ENCODE measurements at regions not wholly inside any gene's neighbourhood (a gene's known extent, or its start where the extent isn't known, plus 50 kb on each side); places are given as distances from the start of the nearest gene placed in this dataset.

DNA sequence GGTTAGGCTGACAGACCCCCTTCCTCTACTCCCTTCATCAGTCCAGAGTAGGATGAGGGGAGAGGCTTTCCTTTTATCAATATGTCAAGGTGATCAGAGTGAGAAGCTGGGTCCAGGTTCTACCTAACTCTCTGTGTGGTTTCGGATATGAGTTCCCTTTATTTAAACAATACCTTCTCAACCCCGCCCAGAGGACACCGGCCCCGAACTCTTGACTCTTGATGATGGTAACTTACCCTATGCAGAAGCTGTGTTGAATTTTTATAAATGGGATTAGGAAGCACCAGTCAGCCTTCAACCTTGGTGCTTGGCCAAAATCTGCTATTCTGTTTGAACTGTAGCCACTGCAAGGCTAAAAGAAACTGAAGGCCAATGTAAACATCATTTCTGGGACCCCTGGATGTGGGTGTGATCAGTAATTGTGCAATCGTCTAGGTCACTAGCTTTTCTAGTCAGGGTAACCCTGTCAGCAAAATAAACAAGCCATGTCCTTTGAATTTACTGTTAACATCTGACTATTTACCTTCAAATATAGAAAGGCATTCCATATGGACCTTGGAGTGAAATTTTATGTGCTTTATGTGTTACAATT lies 398.3 kb downstream of the SEC16B start (continued):
- TF ChIP-seq SRSF4 (IDR thresholded peaks at IDR 0.05; ENCODE audit: low read depth, low read length, poor library complexity, severe bottlenecking) (no peak), MIXL1 (CRISPR knock-in tag; IDR thresholded peaks at IDR 0.05) (peak; percentile 82), HDAC2 (CRISPR knock-in tag; IDR thresholded peaks at IDR 0.05) (peak; percentile 94), ZBTB7B (CRISPR knock-in tag; IDR thresholded peaks at IDR 0.05) (peak; percentile 98), HMG20A (CRISPR knock-in tag; IDR thresholded peaks at IDR 0.05; ENCODE audit: borderline replicate concordance) (peak; percentile 79; the same call in 1 of the 2 replicates), LCORL (IDR thresholded peaks at IDR 0.05) (no peak), LCORL (CRISPR knock-in tag; IDR thresholded peaks at IDR 0.05) (peak; percentile 97), TCF7 (IDR thresholded peaks at IDR 0.05; ENCODE audit: low read depth) (peak; percentile 84), SMAD3 (CRISPR knock-in tag; IDR thresholded peaks at IDR 0.05) (peak; percentile 66; the same call in 1 of the 2 replicates), MEF2D (CRISPR knock-in tag; IDR thresholded peaks at IDR 0.05) (peak; percentile 94)
- TF ChIP-seq, protein P1, sequence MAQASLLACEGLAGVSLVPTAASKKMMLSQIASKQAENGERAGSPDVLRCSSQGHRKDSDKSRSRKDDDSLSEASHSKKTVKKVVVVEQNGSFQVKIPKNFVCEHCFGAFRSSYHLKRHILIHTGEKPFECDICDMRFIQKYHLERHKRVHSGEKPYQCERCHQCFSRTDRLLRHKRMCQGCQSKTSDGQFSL (CRISPR knock-in tag; IDR thresholded peaks at IDR 0.05): no peak
- TF ChIP-seq, protein P2, sequence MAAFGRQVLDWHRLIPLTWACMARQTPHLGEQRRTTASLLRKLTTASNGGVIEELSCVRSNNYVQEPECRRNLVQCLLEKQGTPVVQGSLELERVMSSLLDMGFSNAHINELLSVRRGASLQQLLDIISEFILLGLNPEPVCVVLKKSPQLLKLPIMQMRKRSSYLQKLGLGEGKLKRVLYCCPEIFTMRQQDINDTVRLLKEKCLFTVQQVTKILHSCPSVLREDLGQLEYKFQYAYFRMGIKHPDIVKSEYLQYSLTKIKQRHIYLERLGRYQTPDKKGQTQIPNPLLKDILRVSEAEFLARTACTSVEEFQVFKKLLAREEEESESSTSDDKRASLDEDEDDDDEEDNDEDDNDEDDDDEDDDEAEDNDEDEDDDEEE (CRISPR knock-in tag; IDR thresholded peaks at IDR 0.05): no peak
- TF ChIP-seq, protein P3, sequence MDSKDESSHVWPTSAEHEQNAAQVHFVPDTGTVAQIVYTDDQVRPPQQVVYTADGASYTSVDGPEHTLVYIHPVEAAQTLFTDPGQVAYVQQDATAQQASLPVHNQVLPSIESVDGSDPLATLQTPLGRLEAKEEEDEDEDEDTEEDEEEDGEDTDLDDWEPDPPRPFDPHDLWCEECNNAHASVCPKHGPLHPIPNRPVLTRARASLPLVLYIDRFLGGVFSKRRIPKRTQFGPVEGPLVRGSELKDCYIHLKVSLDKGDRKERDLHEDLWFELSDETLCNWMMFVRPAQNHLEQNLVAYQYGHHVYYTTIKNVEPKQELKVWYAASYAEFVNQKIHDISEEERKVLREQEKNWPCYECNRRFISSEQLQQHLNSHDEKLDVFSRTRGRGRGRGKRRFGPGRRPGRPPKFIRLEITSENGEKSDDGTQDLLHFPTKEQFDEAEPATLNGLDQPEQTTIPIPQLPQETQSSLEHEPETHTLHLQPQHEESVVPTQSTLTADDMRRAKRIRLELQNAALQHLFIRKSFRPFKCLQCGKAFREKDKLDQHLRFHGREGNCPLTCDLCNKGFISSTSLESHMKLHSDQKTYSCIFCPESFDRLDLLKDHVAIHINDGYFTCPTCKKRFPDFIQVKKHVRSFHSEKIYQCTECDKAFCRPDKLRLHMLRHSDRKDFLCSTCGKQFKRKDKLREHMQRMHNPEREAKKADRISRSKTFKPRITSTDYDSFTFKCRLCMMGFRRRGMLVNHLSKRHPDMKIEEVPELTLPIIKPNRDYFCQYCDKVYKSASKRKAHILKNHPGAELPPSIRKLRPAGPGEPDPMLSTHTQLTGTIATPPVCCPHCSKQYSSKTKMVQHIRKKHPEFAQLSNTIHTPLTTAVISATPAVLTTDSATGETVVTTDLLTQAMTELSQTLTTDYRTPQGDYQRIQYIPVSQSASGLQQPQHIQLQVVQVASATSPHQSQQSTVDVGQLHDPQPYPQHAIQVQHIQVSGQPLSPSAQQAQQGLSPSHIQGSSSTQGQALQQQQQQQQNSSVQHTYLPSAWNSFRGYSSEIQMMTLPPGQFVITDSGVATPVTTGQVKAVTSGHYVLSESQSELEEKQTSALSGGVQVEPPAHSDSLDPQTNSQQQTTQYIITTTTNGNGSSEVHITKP (CRISPR knock-in tag; IDR thresholded peaks at IDR 0.05; ENCODE audit: low read depth): 0 out of 2 replicates have a peak, but pooled peaks have one; percentile 44

All from HepG2 (cell line).